Aorta (tissue), 5 donors: ENCODE measurements at regions not wholly inside any gene's neighbourhood (a gene's known extent, or its start where the extent isn't known, plus 50 kb on each side); places are given as distances from the start of the nearest gene placed in this dataset.

Source experiments
- ATAC-seq: fragments of 200-7000 bp; cut with Tn5 transposase; one replicate; pipeline ENCODE4 v1.9.1; 2022; ENCODE audit warnings: moderate library complexity; ENCODE audit not compliant: low FRiP score
- DNase-seq, 2 donors: peaks; one replicate each; pipeline ENCODE4 v3.0.0-alpha.2; 2020
- H3K27ac ChIP-seq, 2 donors: one replicate each; pipeline ENCODE4 v1.5.1; 2013; ENCODE audit warnings: low read length in 2 of 2, mild to moderate bottlenecking in 2 of 2, moderate library complexity in 2 of 2, control low read depth in 1 of 2, inconsistent platforms in 1 of 2, low read depth in 1 of 2
- H3K27me3 ChIP-seq, 2 donors: one replicate each; pipeline ENCODE4 v1.6.1; 2013; ENCODE audit warnings: control low read depth in 1 of 2, low read length in 1 of 2, mild to moderate bottlenecking in 1 of 2, moderate library complexity in 1 of 2; ENCODE audit not compliant: insufficient read depth in 2 of 2, control insufficient read depth in 1 of 2
- H3K36me3 ChIP-seq, 2 donors: one replicate each; pipeline ENCODE4 v1.6.1; 2013; ENCODE audit warnings: control low read depth in 1 of 2, low read length in 1 of 2, mild to moderate bottlenecking in 1 of 2; ENCODE audit not compliant: insufficient read depth in 2 of 2, control insufficient read depth in 1 of 2
- H3K4me1 ChIP-seq, 2 donors: one replicate each; pipeline ENCODE4 v1.6.1; 2013; ENCODE audit warnings: low read length in 2 of 2, control low read depth in 1 of 2, mild to moderate bottlenecking in 1 of 2, moderate library complexity in 1 of 2; ENCODE audit not compliant: insufficient read depth in 2 of 2, control insufficient read depth in 1 of 2
- H3K4me3 ChIP-seq, 2 donors: one replicate each; pipeline ENCODE4 v1.5.1; 2013; ENCODE audit warnings: low read length in 2 of 2, control low read depth in 1 of 2, mild to moderate bottlenecking in 1 of 2
- H3K9me3 ChIP-seq: one replicate; pipeline ENCODE4 v1.6.1; 2013; ENCODE audit warnings: mild to moderate bottlenecking, low read length; ENCODE audit not compliant: control insufficient read depth
- WGBS, 2 donors: extraction: QIAGEN DNeasy Blood & Tissue Kit; methylation state at CpG; one replicate each; pipeline ENCODE4 v1.1.7; 2013; 5-methylcytosine and 5-hydroxymethylcytosine counted together
- intact Hi-C, 2 donors: fragments of 100-400 bp; cut with DNase I; formaldehyde crosslinking; loops; one replicate each; pipeline versions ENCODE4 v1.14.2 to v1.15.0; 2022
- donor health status: healthy with polysubstance abuse.
- donor health status: Bipolar disorder and iron deficiency.
- donor health status: DM: no; HTN: no; CAD: no.
- donor health status: DM: no; HTN: no; CAD: no.
- donor health status: DM: yes; HTN: yes; CAD: no.

DNA sequence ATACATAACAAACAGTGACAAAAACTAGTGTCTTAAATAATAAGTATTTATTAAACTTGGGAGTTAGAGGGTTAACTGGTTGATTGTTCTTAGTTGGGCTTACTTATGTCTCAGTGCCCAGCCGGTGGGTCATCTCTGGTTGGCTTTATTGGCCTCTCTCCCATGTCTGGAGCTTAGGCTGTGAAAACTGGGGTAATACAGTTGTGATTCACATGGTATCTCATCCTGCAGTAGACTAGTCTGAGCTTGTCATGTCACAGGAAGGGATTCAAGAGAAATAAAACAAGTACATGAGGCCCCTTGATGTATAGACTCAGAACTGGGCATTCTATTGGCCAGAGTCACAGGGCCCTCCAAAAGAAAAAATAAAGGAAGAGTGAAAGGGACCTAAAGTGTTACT is 466.4 kb upstream of the SMC2 start:
- Histone ChIP-seq H3K4me1 (no peaks in the 10 kb centered on the region), H3K27me3 (peaks cover 0 to 1% of the 10 kb centered on the region in 2 donors), H3K4me3 (no peak overlapping the region), H3K27ac (no peak overlapping the region), H3K9me3 (peaks cover 2% of the 10 kb centered on the region), H3K36me3 (no peaks in the 10 kb centered on the region)
- WGBS, 2 donors = 22 to 40% methylated on average over 1 of the region's 1 CpG
- DNase-seq (no peak), ATAC-seq (no peak)
- intact Hi-C loops = no loop called here

DNA sequence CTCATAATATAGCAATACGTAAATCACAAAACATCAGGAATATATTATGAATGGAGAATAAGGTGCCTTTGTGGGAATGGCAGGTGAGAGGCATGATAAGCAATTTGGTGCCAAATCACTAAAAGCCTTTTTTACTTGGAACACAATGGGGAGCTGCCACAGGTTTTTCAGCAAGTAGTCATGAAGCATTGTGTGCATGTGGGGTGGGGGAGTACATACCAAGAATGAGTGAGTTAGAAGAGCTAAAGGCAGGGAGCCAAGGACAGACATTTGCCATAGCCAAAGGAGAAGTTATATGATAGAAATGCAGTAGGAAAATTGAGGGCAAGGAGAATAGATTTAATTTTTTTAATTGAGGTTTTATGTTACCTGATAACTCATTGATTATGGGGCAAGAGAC is 445.0 kb upstream of the SMC2 start:
- DNase-seq = no peak

DNA sequence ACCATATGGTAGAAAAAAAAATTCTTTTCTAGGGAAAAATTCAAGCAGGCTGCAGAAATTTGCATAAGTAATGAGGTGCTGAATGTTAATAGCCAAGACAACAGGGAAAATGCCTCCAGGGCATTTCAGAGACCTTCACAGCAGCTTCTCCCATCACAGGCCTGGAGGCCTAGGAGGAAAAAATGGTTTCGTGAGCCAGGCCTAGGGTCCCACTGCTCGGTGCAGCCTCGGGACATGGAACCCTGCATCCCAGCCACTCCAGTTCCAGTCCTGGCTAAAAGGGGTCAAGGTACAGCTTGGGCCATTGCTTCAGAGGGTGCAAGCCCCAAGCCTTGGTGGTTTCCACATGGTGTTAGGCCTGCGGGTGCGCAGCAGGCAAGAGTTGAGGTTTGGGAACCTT is 436.0 kb upstream of the SMC2 start:
- no peak for DNase-seq
- no peaks in the 10 kb centered on the region for H3K4me1 ChIP-seq
- 94 to 97% methylated on average over 5 of the region's 5 CpGs for WGBS, 2 donors
- peaks cover 5% of the 10 kb centered on the region for H3K9me3 ChIP-seq
- intact Hi-C loops = no loop called here
- ATAC-seq = no peak
- no peaks in the 10 kb centered on the region for H3K27me3 ChIP-seq
- no peak overlapping the region for H3K27ac ChIP-seq
- H3K36me3 ChIP-seq = no peaks in the 10 kb centered on the region
- no peak overlapping the region for H3K4me3 ChIP-seq

More for the DNA sequence above, 445.0 kb upstream of the SMC2 start:
- Histone ChIP-seq H3K27ac (no peak overlapping the region), H3K36me3 (no peaks in the 10 kb centered on the region), H3K9me3 (no peaks in the 10 kb centered on the region), H3K4me1 (no peaks in the 10 kb centered on the region), H3K4me3 (no peak overlapping the region), H3K27me3 (no peaks in the 10 kb centered on the region)
- WGBS, 2 donors = 95% methylated on average over 1 of the region's 1 CpG
- intact Hi-C loops = no loop called here
- no peak for ATAC-seq

DNA sequence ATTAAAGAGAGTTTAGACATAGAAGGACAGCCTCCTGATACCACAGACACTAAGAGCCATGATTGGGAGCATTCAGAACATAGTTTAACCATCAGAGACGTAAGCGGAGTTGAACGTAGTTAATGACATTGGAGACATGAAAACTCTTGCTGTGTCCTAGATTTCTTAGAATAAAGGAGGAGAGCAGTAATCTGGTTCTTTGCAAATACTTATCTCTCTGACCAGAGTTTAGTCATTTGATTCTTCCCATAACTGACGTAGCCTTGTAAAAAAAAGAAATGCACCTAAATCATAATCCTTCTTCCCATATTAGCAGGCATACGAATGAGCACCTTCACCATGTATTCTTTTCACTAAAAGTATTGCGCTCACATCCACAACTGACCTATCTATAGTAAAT is 433.3 kb upstream of the SMC2 start:
- ATAC-seq = no peak
- no peak overlapping the region for H3K27ac ChIP-seq
- H3K27me3 ChIP-seq = no peaks in the 10 kb centered on the region
- H3K4me1 ChIP-seq = no peaks in the 10 kb centered on the region
- H3K36me3 ChIP-seq = no peaks in the 10 kb centered on the region
- WGBS, 2 donors = 84 to 87% methylated on average over 6 of the region's 6 CpGs
- peaks cover 5% of the 10 kb centered on the region for H3K9me3 ChIP-seq
- intact Hi-C loops = no loop called here
- H3K4me3 ChIP-seq = no peak overlapping the region
- no peak for DNase-seq

DNA sequence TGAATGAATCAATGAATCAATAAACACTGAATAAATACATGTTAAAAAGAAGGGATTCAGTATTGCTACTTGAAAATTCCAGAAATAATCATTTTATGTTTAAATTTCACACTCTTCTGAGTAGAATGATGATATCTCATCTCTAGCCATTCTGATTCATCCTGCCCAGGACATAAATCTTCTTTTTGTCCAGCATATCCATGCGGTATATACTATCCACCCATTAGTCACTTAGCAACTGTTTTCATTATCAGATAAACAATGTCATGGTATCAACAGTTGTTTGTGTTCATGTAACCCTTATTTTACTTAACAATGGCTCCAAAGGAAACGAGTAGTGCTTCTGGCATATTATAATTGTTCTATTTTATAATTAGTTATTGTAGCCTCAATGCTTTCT is 432.4 kb upstream of the SMC2 start:
- Histone ChIP-seq H3K9me3 (peaks cover 5% of the 10 kb centered on the region), H3K27me3 (no peaks in the 10 kb centered on the region), H3K4me1 (no peaks in the 10 kb centered on the region), H3K27ac (no peak overlapping the region), H3K36me3 (no peaks in the 10 kb centered on the region), H3K4me3 (no peak overlapping the region)
- WGBS, 2 donors = 57 to 61% methylated on average over 2 of the region's 2 CpGs
- DNase-seq (no peak), ATAC-seq (no peak)
- intact Hi-C loops = no loop called here

DNA sequence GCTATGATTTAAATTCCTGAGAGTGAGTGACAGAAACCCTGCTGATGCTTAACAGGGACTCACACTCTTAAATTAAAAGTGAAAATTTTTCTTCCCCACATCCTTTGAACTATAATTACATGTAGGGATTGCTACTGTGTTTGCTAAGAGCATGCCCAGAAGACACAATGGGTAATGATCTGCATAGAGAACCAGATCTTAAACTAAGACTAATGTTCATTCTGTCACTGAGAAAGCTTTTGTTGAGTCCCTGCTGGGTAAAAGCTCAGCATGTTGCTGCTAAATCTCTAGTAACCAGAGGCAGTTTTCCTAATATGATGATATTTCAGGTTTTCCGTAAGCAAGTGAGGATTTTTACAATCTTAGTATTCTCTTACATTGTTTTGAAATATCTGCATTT is 424.8 kb upstream of the SMC2 start:
- H3K4me3 ChIP-seq = no peak overlapping the region
- no peaks in the 10 kb centered on the region for H3K27me3 ChIP-seq
- ATAC-seq (no peak), DNase-seq (no peak)
- 95% methylated on average over 1 of the region's 1 CpG for WGBS, 2 donors
- no peaks in the 10 kb centered on the region for H3K36me3 ChIP-seq
- H3K9me3 ChIP-seq = no peaks in the 10 kb centered on the region
- no peak overlapping the region for H3K27ac ChIP-seq
- H3K4me1 ChIP-seq = no peaks in the 10 kb centered on the region
- intact Hi-C loops = no loop called here

DNA sequence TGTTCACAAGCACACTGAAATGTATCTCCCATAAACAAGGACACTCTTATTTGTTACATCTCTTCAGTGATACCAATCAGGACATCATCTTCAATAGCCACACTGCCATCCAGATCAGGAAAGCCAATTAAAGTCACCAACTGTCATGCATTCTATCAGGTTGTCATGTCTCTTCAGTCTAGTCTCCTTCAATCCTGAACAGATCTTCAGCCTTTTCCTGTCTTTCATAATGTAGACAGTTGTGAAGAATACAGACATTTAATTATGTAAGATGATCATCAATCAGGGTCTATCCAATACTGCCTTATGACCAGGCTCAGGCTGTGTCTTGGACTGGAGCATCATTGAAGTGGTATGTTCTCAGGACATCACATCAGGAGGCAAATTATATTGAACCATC is 419.8 kb upstream of the SMC2 start:
- Histone ChIP-seq H3K9me3 (no peaks in the 10 kb centered on the region), H3K4me3 (no peak overlapping the region), H3K27me3 (no peaks in the 10 kb centered on the region), H3K4me1 (no peaks in the 10 kb centered on the region), H3K36me3 (no peaks in the 10 kb centered on the region), H3K27ac (no peak overlapping the region)
- intact Hi-C loops = no loop called here
- no peak for DNase-seq
- no peak for ATAC-seq

DNA sequence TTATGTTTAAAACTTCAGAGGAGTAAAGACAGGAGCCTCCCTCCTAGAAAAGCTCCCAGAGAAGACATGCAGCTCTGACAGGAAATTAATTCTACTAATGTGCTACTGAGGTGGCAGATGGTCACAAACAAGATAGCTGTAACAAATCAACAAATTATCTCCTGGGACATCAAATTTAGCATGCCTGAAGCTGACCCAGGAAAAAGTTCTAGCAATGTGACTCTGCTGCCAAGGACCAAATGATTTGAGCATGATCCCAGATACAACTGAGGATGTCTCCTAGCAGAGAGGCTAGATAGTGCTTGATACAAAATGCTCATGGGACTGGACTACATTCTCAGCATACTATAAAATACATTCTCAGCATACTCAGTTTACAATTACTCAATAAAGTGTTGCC is 413.5 kb upstream of the SMC2 start:
- no peak for ATAC-seq
- no peak overlapping the region for H3K4me3 ChIP-seq
- H3K36me3 ChIP-seq = no peaks in the 10 kb centered on the region
- intact Hi-C loops = no loop called here
- H3K4me1 ChIP-seq = no peaks in the 10 kb centered on the region
- H3K27ac ChIP-seq = no peak overlapping the region
- no peaks in the 10 kb centered on the region for H3K27me3 ChIP-seq
- DNase-seq = no peak
- H3K9me3 ChIP-seq = no peaks in the 10 kb centered on the region

DNA sequence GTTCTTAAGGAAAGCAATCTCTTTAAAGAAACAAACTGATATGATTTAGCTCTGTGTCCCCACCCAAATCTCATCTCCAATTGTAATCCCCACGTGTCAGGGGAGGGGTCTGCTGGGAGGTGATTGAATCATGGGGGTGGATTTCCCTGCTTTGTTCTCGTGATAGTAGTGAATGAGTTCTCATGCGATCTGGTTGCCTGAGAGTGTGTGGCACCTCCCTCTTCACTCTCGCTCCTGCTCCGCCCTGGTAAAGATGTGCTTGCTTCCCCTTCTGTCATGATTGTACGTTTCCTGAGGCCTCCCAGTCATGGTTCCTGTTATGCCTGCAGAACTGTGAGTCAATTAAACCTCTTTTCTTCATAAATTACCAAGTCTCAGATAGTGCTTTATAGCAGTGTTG is 412.7 kb upstream of the SMC2 start:
- Histone ChIP-seq H3K4me1 (no peaks in the 10 kb centered on the region), H3K4me3 (no peak overlapping the region), H3K27me3 (no peaks in the 10 kb centered on the region), H3K9me3 (no peaks in the 10 kb centered on the region), H3K27ac (no peak overlapping the region), H3K36me3 (no peaks in the 10 kb centered on the region)
- ATAC-seq (no peak), DNase-seq (no peak)
- intact Hi-C loops = no loop called here
- 70 to 80% methylated on average over 6 of the region's 6 CpGs for WGBS, 2 donors
